GM12878 (cell line): ENCODE measurements at regions not wholly inside any gene's neighbourhood (a gene's known extent, or its start where the extent isn't known, plus 50 kb on each side); places are given as distances from the start of the nearest gene placed in this dataset.

Source experiments
- ATAC-seq: fragments of 200-7000 bp; cut with Tn5 transposase; 3 replicates; pipeline ENCODE4 v1.9.1; 2020; ENCODE audit warnings: mild to moderate bottlenecking, moderate library complexity
- BruUV-seq: library from RNA; stranded (reverse); fragments of 400-500 nt; replicated peaks from 2 replicates; lab custom pipeline; 2021; lab: Mats Ljungman, UMichigan
- CTCF ChIA-PET: fragments of 300-600 bp; sonication (Branson Sonifier 250); formaldehyde crosslinking; extraction: SDS; loops from one replicate; lab custom pipeline; 2021; ENCODE audit warnings: inconsistent platforms; lab: Yijun Ruan, JAX
- POLR2A ChIA-PET: fragments of 350-600 bp; formaldehyde crosslinking; extraction: SDS; loops from one replicate; lab custom pipeline; 2021; ENCODE audit warnings: inconsistent platforms; lab: Charles Lee
- RAD21 ChIA-PET: fragments of 300-600 bp; sonication (Branson Sonifier 250); formaldehyde crosslinking; loops from one replicate; lab custom pipeline; 2023; ENCODE audit warnings: antibody characterized with exemption; ENCODE audit not compliant: unreplicated experiment; lab: Charles Lee
- SMC1A ChIA-PET: fragments of 300-600 bp; sonication (Branson Sonifier 250); formaldehyde crosslinking; loops from one replicate; lab custom pipeline; 2023; ENCODE audit not compliant: unreplicated experiment, uncharacterized antibody; lab: Charles Lee
- DNase-seq: peaks from one replicate; pipeline ENCODE4 v3.0.0-alpha.2; 2011; ENCODE audit warnings: low read depth, low spot score
- FAIRE-seq: peaks from 3 replicates; lab custom pipeline; 2011; peaks lifted over from hg19 to GRCh38; lab: Jason Lieb, UNC
- H2AFZ ChIP-seq: 2 replicates; pipeline ENCODE4 v1.6.0; 2011; ENCODE audit warnings: low read depth, low read length, control low read depth; ENCODE audit not compliant: control insufficient read depth
- H3K27ac ChIP-seq: 2 replicates; pipeline ENCODE4 v1.5.1; 2011; ENCODE audit warnings: control low read depth; ENCODE audit not compliant: control insufficient read depth, insufficient read depth
- H3K27me3 ChIP-seq, 2 experiments: replicated peaks in 1 of 2; 2 replicates each; pipeline versions ENCODE4 v1.6.0 to v1.6.1; 2011; ENCODE audit warnings: low read length in 1 of 2; ENCODE audit not compliant: control insufficient read depth in 2 of 2, insufficient read depth in 2 of 2
- H3K36me3 ChIP-seq, 2 experiments: 2 replicates each; pipeline ENCODE4 v1.5.1; 2011; ENCODE audit warnings: low read length in 1 of 2; ENCODE audit not compliant: control insufficient read depth in 2 of 2, insufficient read depth in 2 of 2
- H3K4me1 ChIP-seq: 2 replicates; pipeline ENCODE4 v1.6.1; 2011; ENCODE audit warnings: mild to moderate bottlenecking, low read length, moderate library complexity, mixed read lengths; ENCODE audit not compliant: control insufficient read depth, insufficient read depth
- H3K4me2 ChIP-seq: 2 replicates; pipeline ENCODE4 v1.6.0; 2011; ENCODE audit warnings: control low read depth; ENCODE audit not compliant: control insufficient read depth, insufficient read depth
- H3K4me3 ChIP-seq: fragments of 200-600 bp; sonication (generic); 2 replicates; pipeline ENCODE4 v1.5.1; 2016
- H3K79me2 ChIP-seq: 2 replicates; pipeline ENCODE4 v1.6.0; 2011; ENCODE audit warnings: low read length; ENCODE audit not compliant: control insufficient read depth, insufficient read depth
- H3K9ac ChIP-seq: 2 replicates; pipeline ENCODE4 v1.8.0; 2011; ENCODE audit warnings: low read length, control low read depth, mixed read lengths; ENCODE audit not compliant: control insufficient read depth, insufficient read depth
- H3K9me3 ChIP-seq: replicated peaks from 3 replicates; pipeline ENCODE4 v1.5.1; 2011; ENCODE audit warnings: mild to moderate bottlenecking, low read length; ENCODE audit not compliant: control insufficient read depth, insufficient read depth
- H4K20me1 ChIP-seq: 2 replicates; pipeline ENCODE4 v1.6.0; 2011; ENCODE audit not compliant: control insufficient read depth, insufficient read depth
- CBX5 ChIP-seq: sonication (generic); IDR thresholded peaks from 2 replicates; pipeline ENCODE4 v1.6.1; 2016; ENCODE audit warnings: low read depth, moderate library complexity, mild to moderate bottlenecking, inconsistent platforms
- CHD4 ChIP-seq: fragments of 200-600 bp; sonication (generic); IDR thresholded peaks from 2 replicates; pipeline ENCODE4 v1.6.1; 2016; ENCODE audit warnings: mild to moderate bottlenecking
- CREB1 ChIP-seq: IDR thresholded peaks from 2 replicates; pipeline ENCODE4 v1.6.1; 2012; ENCODE audit warnings: low read depth, mild to moderate bottlenecking, inconsistent platforms
- CREM ChIP-seq: IDR thresholded peaks from 2 replicates; pipeline ENCODE4 v1.6.1; 2014; ENCODE audit warnings: antibody characterized with exemption, low read depth
- IKZF1 ChIP-seq: fragments of 450-650 bp; conservative IDR thresholded peaks from 2 replicates; pipeline ENCODE4 v1.6.1; 2017; ENCODE audit warnings: antibody characterized with exemption, mild to moderate bottlenecking
- LARP7 ChIP-seq: fragments of 450-650 bp; IDR thresholded peaks from 2 replicates; pipeline ENCODE4 v1.6.1; 2017; ENCODE audit warnings: mild to moderate bottlenecking
- NR2F1 ChIP-seq: fragments of 450-650 bp; conservative IDR thresholded peaks from 2 replicates; pipeline ENCODE4 v1.6.1; 2017; ENCODE audit warnings: mild to moderate bottlenecking
- RAD51 ChIP-seq: fragments of 450-650 bp; IDR thresholded peaks from 2 replicates; pipeline ENCODE4 v1.6.1; 2016; ENCODE audit warnings: moderate library complexity, mild to moderate bottlenecking, inconsistent platforms
- RELA ChIP-seq: fragments of 450-650 bp; IDR thresholded peaks from 2 replicates; pipeline ENCODE4 v1.8.0; 2014; ENCODE audit warnings: borderline replicate concordance; ENCODE audit not compliant: partially characterized antibody
- TARDBP ChIP-seq: IDR thresholded peaks from 2 replicates; pipeline ENCODE4 v1.6.1; 2016; ENCODE audit warnings: borderline replicate concordance
- TCF3 ChIP-seq: IDR thresholded peaks from 2 replicates; pipeline ENCODE4 v1.6.1; 2012; ENCODE audit warnings: low read depth, mild to moderate bottlenecking, low read length, borderline replicate concordance; ENCODE audit not compliant: insufficient read depth
- ZBTB4 ChIP-seq: fragments of 450-650 bp; formaldehyde crosslinking; IDR thresholded peaks from 2 replicates; pipeline ENCODE4 v1.4.0; 2022; ENCODE audit warnings: mild to moderate bottlenecking, moderate library complexity
- ZNF24 ChIP-seq: fragments of 450-650 bp; IDR thresholded peaks from 2 replicates; pipeline ENCODE4 v1.6.1; 2017; ENCODE audit warnings: antibody characterized with exemption, mild to moderate bottlenecking
- WGBS: methylation state at CpG from one replicate; pipeline ENCODE4 v1.1.6; 2016; ENCODE audit warnings: low lambda C conversion rate; ENCODE audit not compliant: insufficient replicate concordance, insufficient coverage; ENCODE audit errors: missing lambda C conversion rate; 5-methylcytosine and 5-hydroxymethylcytosine counted together
- in situ Hi-C: fragments of 300-500 bp; cut with MboI; formaldehyde crosslinking; loops from 9 replicates; pipeline ENCODE4 v1.14.3; 2018; ENCODE audit warnings: mixed read lengths
- intact Hi-C: fragments of 100-400 bp; cut with micrococcal nuclease; formaldehyde crosslinking; loops from one replicate; pipeline ENCODE4 v1.14.2; 2022; ENCODE audit not compliant: unreplicated experiment
- TF ChIP-seq, protein P1 (sequence below): fragments of 450-650 bp; IDR thresholded peaks from 2 replicates; pipeline ENCODE4 v1.6.1; 2018; ENCODE audit warnings: mild to moderate bottlenecking, low read depth, moderate library complexity; ENCODE audit not compliant: partially characterized antibody

- WGBS: 6% methylated on average over 4 of the region's 4 CpGs
- Histone ChIP-seq H3K4me3 (no peak overlapping the region), H3K79me2 (no peaks in the 10 kb centered on the region), H3K27me3 (peaks cover 0 to 6% of the 10 kb centered on the region in 2 experiments), H2AFZ (no peak overlapping the region), H3K36me3 (no peaks in the 10 kb centered on the region), H3K4me1 (no peaks in the 10 kb centered on the region)
- in situ Hi-C loops (no loop called here), intact Hi-C loops (no loop called here)
- FAIRE-seq: no peak
- DNase-seq: no peak
- POLR2A ChIA-PET: no interaction called here
- no TSS peak for BruUV-seq
- no peak for TF ChIP-seq CREB1
- no peak for TF ChIP-seq NR2F1
- TF ChIP-seq LARP7: no peak
- TF ChIP-seq CHD4: no peak
- TF ChIP-seq IKZF1: no peak
- no peak for TF ChIP-seq CBX5
- TF ChIP-seq ZBTB4 (CRISPR knock-in tag): no peak
- TF ChIP-seq, protein P1, sequence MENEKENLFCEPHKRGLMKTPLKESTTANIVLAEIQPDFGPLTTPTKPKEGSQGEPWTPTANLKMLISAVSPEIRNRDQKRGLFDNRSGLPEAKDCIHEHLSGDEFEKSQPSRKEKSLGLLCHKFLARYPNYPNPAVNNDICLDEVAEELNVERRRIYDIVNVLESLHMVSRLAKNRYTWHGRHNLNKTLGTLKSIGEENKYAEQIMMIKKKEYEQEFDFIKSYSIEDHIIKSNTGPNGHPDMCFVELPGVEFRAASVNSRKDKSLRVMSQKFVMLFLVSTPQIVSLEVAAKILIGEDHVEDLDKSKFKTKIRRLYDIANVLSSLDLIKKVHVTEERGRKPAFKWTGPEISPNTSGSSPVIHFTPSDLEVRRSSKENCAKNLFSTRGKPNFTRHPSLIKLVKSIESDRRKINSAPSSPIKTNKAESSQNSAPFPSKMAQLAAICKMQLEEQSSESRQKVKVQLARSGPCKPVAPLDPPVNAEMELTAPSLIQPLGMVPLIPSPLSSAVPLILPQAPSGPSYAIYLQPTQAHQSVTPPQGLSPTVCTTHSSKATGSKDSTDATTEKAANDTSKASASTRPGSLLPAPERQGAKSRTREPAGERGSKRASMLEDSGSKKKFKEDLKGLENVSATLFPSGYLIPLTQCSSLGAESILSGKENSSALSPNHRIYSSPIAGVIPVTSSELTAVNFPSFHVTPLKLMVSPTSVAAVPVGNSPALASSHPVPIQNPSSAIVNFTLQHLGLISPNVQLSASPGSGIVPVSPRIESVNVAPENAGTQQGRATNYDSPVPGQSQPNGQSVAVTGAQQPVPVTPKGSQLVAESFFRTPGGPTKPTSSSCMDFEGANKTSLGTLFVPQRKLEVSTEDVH: no peak
- TF ChIP-seq TCF3: no peak
- TF ChIP-seq TARDBP: no peak
- TF ChIP-seq RELA: no peak
- no peak for TF ChIP-seq ZNF24
- no peak for TF ChIP-seq CREM
- no peak for TF ChIP-seq RAD51
- TF ChIP-seq, all 136 proteins: peak for 0
- ChIA-PET SMC1A (no interaction called here), RAD21 (no interaction called here), CTCF (no interaction called here)
- Histone ChIP-seq H3K4me2 (no peak overlapping the region), H4K20me1 (no peaks in the 10 kb centered on the region), H3K9ac (no peak overlapping the region), H3K27ac (no peak overlapping the region), H3K9me3 (no peaks in the 10 kb centered on the region)
- ATAC-seq: no peak
Measured at GRCh38 chr2:128560718-128561117, 242.1 kb upstream of the HS6ST1 start.
